LNCaP clone FGC (cell line): ENCODE measurements at regions not wholly inside any gene's neighbourhood (a gene's known extent, or its start where the extent isn't known, plus 50 kb on each side); places are given as distances from the start of the nearest gene placed in this dataset.

Experiments used
- DNase-seq: peaks from one replicate; pipeline ENCODE4 v3.0.0-alpha.2; 2011; ENCODE audit warnings: low read depth
- H3K4me3 ChIP-seq: 2 replicates; pipeline ENCODE4 v1.5.1; 2011; ENCODE audit warnings: mild to moderate bottlenecking, low read depth, low read length, control low read depth
- CTCF ChIP-seq: IDR thresholded peaks from 2 replicates; pipeline ENCODE4 v1.5.1; 2012; ENCODE audit warnings: mild to moderate bottlenecking; ENCODE audit not compliant: control insufficient read depth, insufficient read depth; ENCODE audit errors: extremely low read depth

DNA sequence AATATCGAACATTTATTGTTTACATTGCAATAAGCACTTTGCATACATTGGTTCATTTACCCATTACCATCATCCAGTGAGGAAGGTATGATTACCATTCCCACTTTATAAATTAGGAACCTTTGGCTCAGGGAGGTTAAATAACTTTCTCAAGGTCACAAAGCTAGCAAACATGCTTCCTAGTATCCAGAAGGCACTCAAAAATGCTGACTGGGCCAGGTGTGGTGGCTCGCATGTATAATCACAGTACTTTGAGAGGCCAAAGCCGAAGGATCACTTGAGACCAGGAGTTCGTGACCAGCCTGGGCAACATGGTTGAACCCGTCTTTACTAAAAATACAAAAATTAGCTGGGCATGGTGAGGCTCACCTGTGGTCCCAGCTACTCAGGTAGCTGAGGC, 259.6 kb downstream of the TMEM114 start:
- no peak for TF ChIP-seq CTCF
- DNase-seq = no peak

GRCh38 chr16:8326232-8326631, 264.1 kb downstream of the TMEM114 start:
- H3K4me3 ChIP-seq = no peak overlapping the region
- TF ChIP-seq CTCF = no peak
- DNase-seq = no peak

More for the DNA sequence above, 259.6 kb downstream of the TMEM114 start:
- H3K4me3 ChIP-seq = no peak overlapping the region

DNA sequence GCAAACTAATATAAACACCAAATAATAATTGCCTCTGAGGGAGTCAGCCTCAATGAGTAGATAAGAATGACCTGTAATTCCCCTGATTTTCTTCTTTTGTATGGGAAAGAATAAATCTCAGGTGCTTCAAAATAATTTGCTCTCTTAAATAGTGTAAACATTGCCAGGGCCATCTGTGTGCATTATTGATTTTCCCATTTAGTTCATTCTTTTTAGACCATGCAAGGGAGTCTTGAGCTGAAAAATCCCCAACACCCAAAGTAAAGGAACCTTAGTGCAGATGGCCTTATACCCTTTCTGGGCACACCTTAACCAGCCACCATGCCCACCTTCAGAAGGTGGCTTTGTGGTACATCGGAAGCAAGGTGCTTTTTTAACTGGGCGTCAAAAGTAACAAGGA, 267.2 kb downstream of the TMEM114 start:
- no peak overlapping the region for H3K4me3 ChIP-seq
- no peak for DNase-seq
- no peak for TF ChIP-seq CTCF

DNA sequence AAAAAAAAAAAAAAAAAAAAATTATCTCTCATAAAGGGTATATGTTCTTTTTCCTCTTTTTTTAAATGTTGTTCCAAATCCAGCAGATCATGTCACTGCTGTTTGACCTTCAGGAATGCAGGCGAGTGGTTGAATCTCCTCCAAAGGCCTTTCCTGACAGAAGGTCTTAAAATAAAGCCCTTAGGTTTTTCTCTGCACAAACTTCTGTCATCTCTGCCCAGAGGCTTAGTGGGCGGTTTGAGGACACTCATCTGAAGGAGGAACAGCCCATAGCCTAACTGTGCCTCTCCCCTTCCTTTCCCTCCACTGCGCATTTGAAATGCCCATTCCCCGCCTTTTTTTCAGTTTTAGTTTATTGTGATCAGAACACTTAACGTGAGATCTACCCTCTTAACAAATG, 270.2 kb downstream of the TMEM114 start:
- no peak for DNase-seq
- TF ChIP-seq CTCF = no peak
- no peak overlapping the region for H3K4me3 ChIP-seq

GRCh38 chr16:8310816-8311215, 279.5 kb downstream of the TMEM114 start:
- DNase-seq = no peak
- TF ChIP-seq CTCF = no peak
- H3K4me3 ChIP-seq = no peak overlapping the region

DNA sequence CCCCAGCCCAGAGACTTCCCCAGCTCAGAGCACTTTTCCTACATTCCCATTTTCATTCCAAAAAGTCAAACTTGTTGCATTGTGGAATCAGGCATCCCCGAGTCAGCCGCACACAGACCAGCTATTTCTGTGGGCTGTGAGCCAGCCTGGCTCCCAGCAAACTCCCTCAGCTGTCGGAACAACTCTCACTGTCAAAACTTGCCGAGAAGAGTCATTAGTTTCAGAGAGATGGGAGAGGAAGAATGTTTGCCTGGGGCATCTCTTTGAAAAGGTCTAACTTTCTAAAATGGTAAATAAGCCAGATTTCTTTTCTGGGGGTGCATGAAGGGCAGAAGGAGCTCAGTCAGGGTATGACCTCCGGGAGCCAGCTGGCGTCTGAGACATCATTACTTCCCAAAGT, 280.0 kb downstream of the TMEM114 start:
- no peak for DNase-seq
- H3K4me3 ChIP-seq = no peak overlapping the region
- no peak for TF ChIP-seq CTCF

GRCh38 chr16:8305201-8305600, 285.1 kb downstream of the TMEM114 start:
- TF ChIP-seq CTCF = no peak
- DNase-seq = no peak
- H3K4me3 ChIP-seq = no peak overlapping the region
